ENCODE measurements at regions not wholly inside any gene's neighbourhood (a gene's known extent, or its start where the extent isn't known, plus 50 kb on each side); places are given as distances from the start of the nearest gene placed in this dataset.

DNA sequence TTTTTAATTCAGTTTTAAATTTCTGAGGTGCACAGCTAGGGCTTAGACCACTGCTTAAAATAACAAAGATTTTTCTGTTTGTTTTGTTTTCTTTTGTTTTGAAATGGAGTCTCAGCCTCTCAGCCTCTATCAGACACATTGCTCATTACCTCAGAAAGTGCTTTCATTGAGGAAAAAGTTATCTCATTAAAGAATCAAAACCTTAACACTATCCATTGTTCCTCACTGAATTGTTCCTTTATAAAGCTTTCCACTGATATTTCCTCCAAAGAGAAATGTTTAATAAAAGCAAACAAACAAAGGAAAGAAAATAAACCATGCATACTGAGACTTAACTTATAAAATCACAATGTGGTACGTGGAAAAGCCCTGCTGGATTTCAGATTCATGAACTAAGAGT lies 63.8 kb downstream of the SIPA1L2 start:
- TF ChIP-seq, protein P1, sequence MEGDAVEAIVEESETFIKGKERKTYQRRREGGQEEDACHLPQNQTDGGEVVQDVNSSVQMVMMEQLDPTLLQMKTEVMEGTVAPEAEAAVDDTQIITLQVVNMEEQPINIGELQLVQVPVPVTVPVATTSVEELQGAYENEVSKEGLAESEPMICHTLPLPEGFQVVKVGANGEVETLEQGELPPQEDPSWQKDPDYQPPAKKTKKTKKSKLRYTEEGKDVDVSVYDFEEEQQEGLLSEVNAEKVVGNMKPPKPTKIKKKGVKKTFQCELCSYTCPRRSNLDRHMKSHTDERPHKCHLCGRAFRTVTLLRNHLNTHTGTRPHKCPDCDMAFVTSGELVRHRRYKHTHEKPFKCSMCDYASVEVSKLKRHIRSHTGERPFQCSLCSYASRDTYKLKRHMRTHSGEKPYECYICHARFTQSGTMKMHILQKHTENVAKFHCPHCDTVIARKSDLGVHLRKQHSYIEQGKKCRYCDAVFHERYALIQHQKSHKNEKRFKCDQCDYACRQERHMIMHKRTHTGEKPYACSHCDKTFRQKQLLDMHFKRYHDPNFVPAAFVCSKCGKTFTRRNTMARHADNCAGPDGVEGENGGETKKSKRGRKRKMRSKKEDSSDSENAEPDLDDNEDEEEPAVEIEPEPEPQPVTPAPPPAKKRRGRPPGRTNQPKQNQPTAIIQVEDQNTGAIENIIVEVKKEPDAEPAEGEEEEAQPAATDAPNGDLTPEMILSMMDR (IDR thresholded peaks at IDR 0.05; ENCODE audit: low read depth, low read length, poor library complexity, severe bottlenecking), result no peak
- no peak for TF ChIP-seq EZH2phosphoT487 (IDR thresholded peaks at IDR 0.05; ENCODE audit: borderline replicate concordance, low read length)

Measured in DOHH2 (cell line).